ENCODE measurements at regions not wholly inside any gene's neighbourhood (a gene's known extent, or its start where the extent isn't known, plus 50 kb on each side); places are given as distances from the start of the nearest gene placed in this dataset.

GRCh38 chr3:103977417-103977816, 1389.3 kb upstream of the ALCAM start:
- H3K27ac ChIP-seq (ENCODE audit: low read length) = no peak overlapping the region
- DNase-seq (ENCODE audit: low read depth, low spot score) (no peak), ATAC-seq (no peak)
- in situ Hi-C loops (cut with HindIII; ENCODE audit: low pct_unique_long_range_greater_than_20kb, low sequenced_read_pairs) = no loop called here
- no TSS peak for BruUV-seq (replicated peaks)
- CTCF ChIA-PET = no interaction called here
- no peaks in the 10 kb centered on the region for H3K9me3 ChIP-seq (ENCODE audit: control insufficient read depth, insufficient read depth, low read depth, low read length)
- POLR2A ChIA-PET = no interaction called here
- H3K4me1 ChIP-seq (ENCODE audit: control insufficient read depth, insufficient read depth, low read length) = no peaks in the 10 kb centered on the region
- H3K27me3 ChIP-seq (ENCODE audit: control insufficient read depth, insufficient read depth, low read length) = no peaks in the 10 kb centered on the region
- TF ChIP-seq REST (IDR thresholded peaks at IDR 0.05; ENCODE audit: insufficient read depth in 1 of 2, low read depth in 2 of 2, low read length in 1 of 2) = no peak
- no peak for TF ChIP-seq TCF7L2 (IDR thresholded peaks at IDR 0.05; ENCODE audit: low read depth, low read length)
- TF ChIP-seq POLR2AphosphoS5 (IDR thresholded peaks at IDR 0.05; ENCODE audit: low read depth, low read length) = no peak
- no peak for TF ChIP-seq SIN3A (IDR thresholded peaks at IDR 0.05; ENCODE audit: borderline replicate concordance, insufficient read depth, low read depth, low read length)
- TF ChIP-seq CTCF (IDR thresholded peaks at IDR 0.05) = no peak
- intact Hi-C loops (cut with micrococcal nuclease; ENCODE audit: unreplicated experiment) = no loop called here
- H3K4me3 ChIP-seq (ENCODE audit: low read depth in 2 of 2, low read length in 2 of 2) = no peak overlapping the region
- no peaks in the 10 kb centered on the region for H3K36me3 ChIP-seq (ENCODE audit: control insufficient read depth, insufficient read depth, low read length)

- ChIA-PET CTCF (no interaction called here), POLR2A (no interaction called here)
- DNase-seq (ENCODE audit: low read depth, low spot score) (no peak), ATAC-seq (no peak)
- no peak overlapping the region for H3K4me3 ChIP-seq (ENCODE audit: low read depth in 2 of 2, low read length in 2 of 2)
- H3K36me3 ChIP-seq (ENCODE audit: control insufficient read depth, insufficient read depth, low read length) = no peaks in the 10 kb centered on the region
- H3K27me3 ChIP-seq (ENCODE audit: control insufficient read depth, insufficient read depth, low read length) = no peaks in the 10 kb centered on the region
- no peak for TF ChIP-seq POLR2AphosphoS5 (IDR thresholded peaks at IDR 0.05; ENCODE audit: low read depth, low read length)
- peak; percentile 62 for TF ChIP-seq CTCF (IDR thresholded peaks at IDR 0.05)
- intact Hi-C loops (cut with micrococcal nuclease; ENCODE audit: unreplicated experiment) = no loop called here
- BruUV-seq (replicated peaks) = no TSS peak
- no peaks in the 10 kb centered on the region for H3K9me3 ChIP-seq (ENCODE audit: control insufficient read depth, insufficient read depth, low read depth, low read length)
- no peak overlapping the region for H3K27ac ChIP-seq (ENCODE audit: low read length)
- H3K4me1 ChIP-seq (ENCODE audit: control insufficient read depth, insufficient read depth, low read length) = no peaks in the 10 kb centered on the region
- in situ Hi-C loops (cut with HindIII; ENCODE audit: low pct_unique_long_range_greater_than_20kb, low sequenced_read_pairs) = no loop called here
Observed at GRCh38 chr3:103991461-103992115, 1375.1 kb upstream of the ALCAM start.
